ENCODE measurements at regions not wholly inside any gene's neighbourhood (a gene's known extent, or its start where the extent isn't known, plus 50 kb on each side); places are given as distances from the start of the nearest gene placed in this dataset.

- H3K4me3 ChIP-seq, result no peak overlapping the region
- H3K27me3 ChIP-seq, result peaks cover 12 to 26% (median 14%) of the 10 kb centered on the region in 3 donors
- H3K9me3 ChIP-seq, result no peaks in the 10 kb centered on the region
- no peaks in the 10 kb centered on the region for H3K36me3 ChIP-seq
- TF ChIP-seq EP300 (IDR thresholded peaks at IDR 0.05), result no peak
- TF ChIP-seq POLR2A (IDR thresholded peaks at IDR 0.05), result no peak
- TF ChIP-seq POLR2AphosphoS5 (IDR thresholded peaks at IDR 0.05), result no peak
- no peak for TF ChIP-seq CTCF (IDR thresholded peaks at IDR 0.05)
- DNase-seq, result no peak
- WGBS, 2 donors, result 83 to 88% methylated on average over 9 of the region's 9 CpGs
- peaks cover 0 to 31% (median 29%) of the 10 kb centered on the region in 4 donors for H3K4me1 ChIP-seq
- no peak overlapping the region for H3K27ac ChIP-seq
- intact Hi-C loops (cut with DNase I), result no loop called here
Measured at GRCh38 chr5:139743001-139743771, 52.4 kb upstream of the PSD2 start.

- TF ChIP-seq POLR2AphosphoS5 (IDR thresholded peaks at IDR 0.05) (no peak), EP300 (IDR thresholded peaks at IDR 0.05) (no peak), POLR2A (IDR thresholded peaks at IDR 0.05) (no peak), CTCF (IDR thresholded peaks at IDR 0.05) (no peak)
- DNase-seq, result no peak
- H3K4me3 ChIP-seq, result no peak overlapping the region
- H3K27me3 ChIP-seq, result peaks cover 18 to 32% (median 18%) of the 10 kb centered on the region in 3 donors
- WGBS, 2 donors, result 90 to 95% methylated on average over 2 of the region's 2 CpGs
- H3K4me1 ChIP-seq, result peaks cover 0 to 36% (median 34%) of the 10 kb centered on the region in 4 donors
- no peaks in the 10 kb centered on the region for H3K9me3 ChIP-seq
- intact Hi-C loops (cut with DNase I), result no loop called here
- no peaks in the 10 kb centered on the region for H3K36me3 ChIP-seq
- no peak overlapping the region for H3K27ac ChIP-seq
Measured at GRCh38 chr5:139743804-139744203, 51.8 kb upstream of the PSD2 start.

- no peak for DNase-seq
- H3K27me3 ChIP-seq, result peaks cover 18 to 37% (median 19%) of the 10 kb centered on the region in 3 donors
- H3K9me3 ChIP-seq, result no peaks in the 10 kb centered on the region
- peak overlapping the region in 3 of 4 donors; percentile 5 to 61 (median 33) for H3K27ac ChIP-seq
- peaks cover 0 to 36% (median 34%) of the 10 kb centered on the region in 4 donors for H3K4me1 ChIP-seq
- H3K4me3 ChIP-seq, result no peak overlapping the region
- no peaks in the 10 kb centered on the region for H3K36me3 ChIP-seq
- no peak for TF ChIP-seq POLR2AphosphoS5 (IDR thresholded peaks at IDR 0.05)
- TF ChIP-seq POLR2A (IDR thresholded peaks at IDR 0.05), result no peak
- TF ChIP-seq EP300 (IDR thresholded peaks at IDR 0.05), result no peak
- no peak for TF ChIP-seq CTCF (IDR thresholded peaks at IDR 0.05)
- 82 to 83% methylated on average over 12 of the region's 12 CpGs for WGBS, 2 donors
- intact Hi-C loops (cut with DNase I), result loop anchor here (5.0 kb wide), 1 partner anchor 32 kb away; no protein-coding TSS in a partner anchor
Measured at GRCh38 chr5:139744471-139745131, 51.0 kb upstream of the PSD2 start.

GRCh38 chr5:139745132-139745799 is 50.3 kb upstream of the PSD2 start:
- H3K36me3 ChIP-seq, result no peaks in the 10 kb centered on the region
- no peaks in the 10 kb centered on the region for H3K9me3 ChIP-seq
- H3K4me1 ChIP-seq, result peaks cover 0 to 36% (median 34%) of the 10 kb centered on the region in 4 donors
- intact Hi-C loops (cut with DNase I), result loop anchor here (5.0 kb wide), 1 partner anchor 33 kb away; no protein-coding TSS in a partner anchor
- DNase-seq, result peak; percentile 76
- WGBS, 2 donors, result 48 to 52% methylated on average over 17 of the region's 17 CpGs
- peaks cover 18 to 37% (median 19%) of the 10 kb centered on the region in 3 donors for H3K27me3 ChIP-seq
- TF ChIP-seq EP300 (IDR thresholded peaks at IDR 0.05) (no peak), POLR2AphosphoS5 (IDR thresholded peaks at IDR 0.05) (peak in 1 of 4 donors; percentile 30), POLR2A (IDR thresholded peaks at IDR 0.05) (no peak)
- H3K4me3 ChIP-seq, result no peak overlapping the region
- H3K27ac ChIP-seq, result peak overlapping the region; percentile 33 to 66 (median 61)

Data from sigmoid colon (tissue), 6 donors.